GM12891 (cell line): ENCODE measurements at regions not wholly inside any gene's neighbourhood (a gene's known extent, or its start where the extent isn't known, plus 50 kb on each side); places are given as distances from the start of the nearest gene placed in this dataset.

Experiments
- POLR2AphosphoS5 ChIP-seq: IDR thresholded peaks from 2 replicates; pipeline ENCODE4 v1.6.1; 2011; ENCODE audit warnings: low read depth, low read length, control low read depth
- TAF1 ChIP-seq: IDR thresholded peaks from 2 replicates; pipeline ENCODE4 v1.6.1; 2011; ENCODE audit warnings: low read depth, low read length, control low read depth

DNA sequence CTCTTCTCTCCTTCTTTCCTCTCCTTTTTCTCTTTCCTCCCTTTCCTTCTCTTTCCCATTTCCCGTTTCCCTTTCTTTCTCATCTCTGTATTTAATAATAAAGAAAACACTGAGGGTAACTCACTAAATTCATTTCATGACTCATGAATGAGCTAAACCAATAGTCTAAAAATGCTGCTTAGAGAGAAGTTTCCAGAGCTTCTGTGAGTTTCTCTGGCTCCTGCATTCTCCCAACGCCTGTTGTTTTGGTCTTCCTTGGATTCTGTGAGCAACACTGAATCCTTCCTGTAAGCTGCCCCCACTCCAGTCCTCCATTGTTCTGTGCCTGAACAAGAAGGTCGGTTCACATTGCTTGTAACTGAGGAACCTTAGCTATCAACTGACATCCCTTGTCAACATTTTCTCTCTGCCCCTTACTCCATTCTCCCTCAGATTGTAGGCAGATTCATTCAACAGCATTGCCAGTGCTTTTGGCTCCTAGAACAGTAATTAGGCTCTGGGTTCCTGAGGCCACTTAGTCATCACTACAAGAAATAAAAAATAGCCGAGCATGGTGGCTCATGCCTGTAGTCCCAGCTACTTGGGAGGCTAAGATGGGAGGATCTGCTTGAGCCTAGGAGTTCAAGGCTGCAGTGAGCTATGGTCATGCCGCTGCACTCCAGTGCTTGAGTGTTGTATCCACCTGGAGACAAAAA lies 237.7 kb upstream of the KLF4 start:
- TF ChIP-seq TAF1 (no peak), POLR2AphosphoS5 (no peak)
